ENCODE measurements at regions not wholly inside any gene's neighbourhood (a gene's known extent, or its start where the extent isn't known, plus 50 kb on each side); places are given as distances from the start of the nearest gene placed in this dataset.

GRCh38 chr6:26217714-26218075 lies 130.5 kb downstream of the HFE start:
- TF ChIP-seq CTCF (conservative IDR thresholded peaks at IDR 0.05; ENCODE audit: low read depth in 2 of 2) = no peak
- no peak for TF ChIP-seq EZH2 (IDR thresholded peaks at IDR 0.05; ENCODE audit: low read depth, unreplicated experiment)
- no peak for TF ChIP-seq ZNF331 (CRISPR knock-in tag; IDR thresholded peaks at IDR 0.05; ENCODE audit: low read depth)
- no peak for TF ChIP-seq REST (IDR thresholded peaks at IDR 0.05; ENCODE audit: unreplicated experiment)
